HG03280 (cell line): ENCODE measurements at regions not wholly inside any gene's neighbourhood (a gene's known extent, or its start where the extent isn't known, plus 50 kb on each side); places are given as distances from the start of the nearest gene placed in this dataset.
"Not testable (repeated sequence)": the region's sequence is repeated elsewhere in the genome, so short reads cannot be mapped to it uniquely, and the experiment has no call there.

Experiments
- ATAC-seq: cut with Tn5 transposase; IDR thresholded peaks from one replicate; pipeline ENCODE4 v1.9.1; 2021; ENCODE audit warnings: mild to moderate bottlenecking, moderate library complexity; ENCODE audit not compliant: unreplicated experiment

DNA sequence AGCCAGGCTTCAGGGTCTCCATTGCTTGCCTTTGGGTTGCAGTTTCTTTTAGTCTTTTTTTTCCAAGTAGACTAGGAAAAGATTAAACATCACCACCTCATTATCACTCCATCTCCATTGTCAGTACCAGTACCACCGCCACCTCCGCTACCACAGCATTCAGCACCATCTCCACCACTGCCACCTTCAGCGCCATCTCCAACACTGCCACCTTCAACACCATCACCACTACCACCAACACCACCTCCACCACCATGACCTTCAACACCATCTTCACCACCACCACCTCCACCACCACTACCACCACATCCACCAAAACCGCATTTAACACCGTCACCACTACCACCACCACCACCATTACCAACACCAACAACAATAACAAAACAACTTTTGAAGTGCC, 141.5 kb upstream of the MPHOSPH6 start:
- ATAC-seq = no peak

DNA sequence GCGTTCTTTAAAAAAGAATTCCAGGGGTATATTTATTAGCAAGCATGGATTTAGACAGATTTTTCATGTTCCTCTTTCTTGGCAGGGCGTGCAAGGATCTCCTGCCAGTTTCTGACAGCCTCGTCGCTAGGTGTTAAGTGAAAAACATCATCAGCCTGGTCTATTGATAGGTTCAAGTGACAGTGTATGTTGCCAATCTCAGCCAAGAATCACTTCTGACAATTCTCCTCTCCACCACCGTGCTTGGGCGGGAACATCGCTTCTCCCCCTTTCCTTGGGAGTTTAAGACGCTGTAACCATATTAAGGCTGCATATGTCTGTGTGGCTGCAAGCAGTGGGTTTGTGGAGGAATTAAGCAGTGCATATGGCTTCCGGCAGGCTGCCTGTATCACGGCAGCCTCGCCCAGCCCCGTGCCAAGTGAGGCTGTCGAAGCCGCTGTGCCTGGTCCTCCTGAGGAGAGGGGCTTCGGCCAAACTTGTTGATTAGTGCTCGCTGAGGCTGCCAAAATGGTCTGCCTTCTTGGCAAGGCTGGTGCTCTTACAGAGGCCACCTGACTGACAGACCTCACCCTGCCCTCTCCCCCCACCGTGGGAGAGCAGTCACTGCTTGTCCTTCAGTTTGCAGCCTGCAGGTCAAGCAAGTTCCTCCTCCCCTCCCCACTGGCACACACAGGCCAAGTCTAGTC, 132.2 kb upstream of the MPHOSPH6 start:
- no peak for ATAC-seq

- no peak for ATAC-seq
These were observed 131.2 kb upstream of the MPHOSPH6 start for GRCh38 chr16:82301146-82301755.

- no peak for ATAC-seq
These were observed 130.4 kb upstream of the MPHOSPH6 start for GRCh38 chr16:82300374-82300951.

GRCh38 chr16:82298472-82298871, 128.4 kb upstream of the MPHOSPH6 start:
- no peak for ATAC-seq

DNA sequence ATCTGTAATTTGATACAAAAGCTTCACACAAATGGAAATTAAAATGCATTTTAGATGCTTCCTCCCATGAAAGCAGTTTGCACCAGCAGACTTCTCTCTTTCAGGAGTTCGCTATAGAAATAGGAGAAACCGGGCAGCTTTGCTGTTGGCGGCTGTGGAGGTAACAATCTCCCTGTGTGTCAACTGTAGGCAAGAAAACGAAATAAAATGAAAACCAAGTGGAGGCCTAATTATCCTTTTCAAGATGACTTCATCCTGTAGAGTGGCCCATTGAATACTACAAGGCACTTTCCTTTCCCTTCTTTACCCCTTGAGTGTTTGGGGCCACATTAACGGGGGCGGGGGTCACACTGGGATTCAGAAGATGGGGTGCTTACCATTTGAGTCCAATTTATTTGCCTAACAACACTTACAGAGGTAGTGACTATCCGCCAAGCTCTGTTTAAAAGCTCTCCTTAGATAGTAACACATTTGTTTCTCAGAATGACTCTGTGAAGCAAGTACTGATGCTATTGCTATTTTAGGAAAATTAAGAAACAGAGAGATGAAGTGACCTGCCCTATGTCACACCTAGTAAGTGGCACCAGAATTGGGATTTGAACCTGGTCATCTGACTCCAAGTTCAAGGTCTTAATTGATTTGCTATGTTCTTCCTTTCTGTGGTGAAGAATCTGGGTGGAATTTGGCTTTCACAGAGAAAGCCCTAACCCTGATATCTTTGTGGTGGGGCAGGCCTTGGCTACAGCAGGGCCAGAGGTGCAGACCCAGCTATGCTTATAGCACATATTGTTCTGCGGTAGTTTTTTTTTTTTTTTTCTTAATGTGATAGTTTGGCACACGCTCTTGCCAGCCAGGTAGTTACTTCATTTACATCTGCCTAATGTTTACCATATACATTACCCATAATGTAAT, 125.5 kb upstream of the MPHOSPH6 start:
- ATAC-seq = no peak

DNA sequence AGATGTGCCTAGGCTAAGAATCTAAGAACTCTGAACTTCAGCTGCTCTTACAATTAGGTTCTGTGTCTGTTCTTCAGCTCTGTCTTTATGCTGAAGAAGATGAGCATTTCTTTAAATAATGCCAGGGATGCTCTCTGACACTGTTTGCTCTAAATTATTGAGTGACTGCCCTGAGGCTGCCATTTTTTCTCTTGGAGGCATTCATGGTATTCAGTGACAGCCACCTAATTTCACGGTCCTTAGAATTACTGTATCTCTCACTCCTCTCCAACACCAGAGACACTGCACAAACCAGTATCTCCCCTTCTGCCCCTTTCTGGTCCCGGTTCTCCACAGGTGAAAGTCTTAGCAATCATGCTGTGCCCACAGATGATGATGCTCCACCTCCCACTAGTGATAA, 123.6 kb upstream of the MPHOSPH6 start:
- ATAC-seq = no peak

- no peak for ATAC-seq
These were observed 117.9 kb upstream of the MPHOSPH6 start for GRCh38 chr16:82287937-82288336.

GRCh38 chr16:82282662-82283061, 112.6 kb upstream of the MPHOSPH6 start:
- no peak for ATAC-seq

GRCh38 chr16:82281544-82281943, 111.5 kb upstream of the MPHOSPH6 start:
- no peak for ATAC-seq

DNA sequence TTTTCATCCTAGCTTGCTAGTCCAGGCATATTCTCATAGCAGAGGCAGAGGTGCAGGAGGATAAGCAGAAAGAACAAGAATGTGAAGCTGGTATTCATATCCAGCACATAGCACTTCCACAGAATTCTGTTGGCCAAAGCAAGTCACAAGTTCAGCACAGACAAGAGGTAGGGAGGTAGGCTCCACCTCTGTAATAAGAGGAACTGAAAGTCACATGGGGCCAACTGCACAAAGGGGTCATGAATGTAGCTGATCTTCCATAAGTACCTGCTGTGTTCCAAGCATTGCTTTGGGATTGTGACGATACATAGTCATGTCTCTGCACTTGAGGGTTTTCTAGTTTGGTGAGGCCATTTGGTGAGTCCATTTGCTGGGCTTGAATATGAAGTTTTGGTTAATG, 110.8 kb upstream of the MPHOSPH6 start:
- ATAC-seq = no peak

DNA sequence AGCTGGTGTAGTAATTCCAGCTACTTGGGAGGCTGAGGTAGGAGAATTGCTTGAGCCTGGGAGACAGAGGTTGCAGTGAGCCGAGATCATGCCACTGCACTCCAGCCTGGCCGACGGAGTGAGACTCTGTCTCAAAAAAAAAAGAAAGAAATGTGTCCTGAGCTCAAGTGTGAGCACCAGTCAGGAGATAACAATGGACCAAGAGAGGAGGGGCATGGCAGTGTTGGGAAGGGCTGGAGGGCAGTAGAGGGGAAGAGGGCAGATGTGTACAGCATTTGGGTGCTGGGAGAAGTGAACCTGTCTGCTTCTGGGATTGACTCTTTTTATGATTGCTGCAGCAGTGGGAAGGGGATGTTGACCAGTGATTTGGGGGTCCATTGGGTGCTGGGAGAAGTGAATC, 105.3 kb upstream of the MPHOSPH6 start:
- not testable (repeated sequence) for ATAC-seq

DNA sequence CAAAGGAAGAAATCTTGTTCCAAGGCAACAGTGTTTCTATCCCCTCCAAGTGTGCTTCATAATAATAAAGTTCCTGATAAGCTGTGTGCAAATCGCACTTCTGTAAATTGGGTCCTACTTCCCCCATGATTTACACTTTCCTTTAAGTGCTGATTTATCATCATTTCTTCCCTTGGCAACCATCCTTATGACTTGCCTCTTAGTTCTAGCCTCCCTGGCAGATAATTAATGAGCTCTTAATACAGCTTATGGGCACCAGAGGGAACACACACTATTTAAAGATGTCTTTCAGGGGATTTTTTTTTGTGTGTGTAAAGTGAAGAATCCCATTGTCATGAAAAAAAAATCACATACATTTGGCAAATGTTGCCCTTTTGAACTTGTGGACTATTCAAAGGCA, 101.6 kb upstream of the MPHOSPH6 start:
- no peak for ATAC-seq

DNA sequence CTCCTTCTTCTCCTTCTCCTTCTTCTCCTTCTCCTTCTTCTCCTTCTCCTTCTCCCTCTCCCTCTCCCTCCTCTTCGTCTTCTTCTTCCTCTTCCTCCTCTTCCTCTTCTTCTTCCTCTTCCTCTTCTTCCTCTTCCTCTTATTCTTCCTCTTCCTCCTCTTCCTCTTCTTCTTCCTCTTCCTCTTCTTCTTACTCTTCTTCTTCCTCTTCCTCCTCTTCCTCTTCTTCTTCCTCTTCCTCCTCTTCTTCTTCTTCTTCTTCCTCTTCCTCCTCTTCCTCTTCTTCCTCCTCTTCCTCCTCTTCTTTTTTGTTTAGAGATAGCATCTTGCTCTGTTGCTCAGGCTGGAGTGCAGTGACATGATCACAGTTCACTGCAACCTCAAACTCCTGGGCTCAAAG, 97.7 kb upstream of the MPHOSPH6 start:
- not testable (repeated sequence) for ATAC-seq

DNA sequence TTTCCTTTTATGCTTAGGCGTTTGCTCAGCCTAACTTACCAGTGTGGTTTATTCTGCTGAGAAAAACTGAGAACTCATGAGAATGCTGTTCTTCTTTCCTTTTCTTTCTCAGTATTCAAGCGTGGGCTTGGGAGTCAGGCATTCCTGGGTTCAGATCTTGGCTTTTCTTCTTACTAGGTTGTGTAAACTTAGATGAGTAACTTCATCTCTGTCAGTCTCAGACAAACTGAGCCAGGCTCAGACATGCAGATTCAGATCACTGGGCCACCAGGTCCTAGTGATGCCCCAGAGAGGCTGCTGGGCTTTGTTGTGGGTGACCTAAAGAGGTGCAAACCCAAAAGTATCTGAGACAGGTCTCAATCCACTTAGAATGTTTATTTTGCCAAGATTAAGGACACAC, 95.8 kb upstream of the MPHOSPH6 start:
- ATAC-seq = no peak

DNA sequence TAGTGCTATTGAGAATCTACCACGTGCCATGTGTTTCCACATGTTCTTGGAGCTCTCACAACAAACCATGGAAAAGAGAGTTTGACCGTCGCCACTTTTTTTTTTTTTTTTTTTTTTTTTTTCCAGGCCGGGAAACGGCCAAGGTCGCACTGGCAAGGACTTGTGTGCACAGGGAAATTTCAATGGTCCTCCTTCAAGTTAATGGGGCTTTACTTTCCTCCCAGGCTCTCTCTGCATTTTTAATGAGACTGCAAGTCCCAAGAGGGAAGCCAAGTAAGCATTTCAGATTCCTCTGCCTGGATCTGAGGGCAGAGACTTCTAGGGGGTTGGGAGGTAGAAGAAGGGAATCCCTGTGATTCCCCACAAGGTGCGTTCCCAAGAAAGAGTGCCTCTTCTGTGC, 94.7 kb upstream of the MPHOSPH6 start:
- no peak for ATAC-seq

GRCh38 chr16:82263521-82264143, 93.6 kb upstream of the MPHOSPH6 start:
- ATAC-seq = no peak

DNA sequence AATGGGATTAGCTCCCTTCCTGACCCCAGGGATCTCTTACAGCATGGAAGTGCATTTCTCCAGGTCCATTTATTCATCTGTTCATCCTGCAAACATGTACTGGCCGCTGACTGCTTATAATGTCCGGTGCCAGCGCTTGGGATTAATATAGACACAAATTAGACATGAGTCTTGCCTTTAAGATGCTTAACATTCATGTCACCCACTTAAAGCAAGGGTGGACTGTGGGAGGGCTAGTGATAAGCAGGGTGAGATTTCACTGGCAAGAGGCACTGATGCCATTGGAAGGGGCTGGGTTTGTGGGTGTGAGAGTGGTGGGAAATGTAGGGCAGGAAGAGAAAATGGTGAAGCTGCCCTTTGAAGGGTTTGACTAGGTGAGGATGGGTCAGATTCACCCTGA, 92.2 kb upstream of the MPHOSPH6 start:
- ATAC-seq = no peak

- ATAC-seq = no peak
These were observed 90.3 kb upstream of the MPHOSPH6 start for GRCh38 chr16:82260212-82260795.

DNA sequence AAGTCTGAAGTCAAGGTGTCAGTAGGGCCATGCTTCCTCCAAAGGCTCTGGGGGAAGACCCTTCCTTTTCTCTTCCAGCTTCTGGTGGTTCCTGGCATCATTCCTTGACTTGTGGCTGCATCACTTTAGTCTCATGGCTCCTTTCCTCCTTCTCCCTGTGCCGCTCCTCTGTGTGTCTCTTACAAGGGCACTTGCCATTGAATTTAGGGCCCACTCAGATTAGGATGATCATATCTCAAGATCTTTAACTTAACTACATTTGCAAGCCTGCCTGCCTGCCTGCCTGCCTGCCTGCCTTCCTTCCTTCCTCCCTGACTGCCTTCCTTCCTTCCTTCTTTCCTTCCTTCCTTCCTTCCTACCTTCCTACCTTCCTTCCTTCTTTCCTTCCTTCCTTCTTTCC, 89.7 kb upstream of the MPHOSPH6 start:
- no peak for ATAC-seq

DNA sequence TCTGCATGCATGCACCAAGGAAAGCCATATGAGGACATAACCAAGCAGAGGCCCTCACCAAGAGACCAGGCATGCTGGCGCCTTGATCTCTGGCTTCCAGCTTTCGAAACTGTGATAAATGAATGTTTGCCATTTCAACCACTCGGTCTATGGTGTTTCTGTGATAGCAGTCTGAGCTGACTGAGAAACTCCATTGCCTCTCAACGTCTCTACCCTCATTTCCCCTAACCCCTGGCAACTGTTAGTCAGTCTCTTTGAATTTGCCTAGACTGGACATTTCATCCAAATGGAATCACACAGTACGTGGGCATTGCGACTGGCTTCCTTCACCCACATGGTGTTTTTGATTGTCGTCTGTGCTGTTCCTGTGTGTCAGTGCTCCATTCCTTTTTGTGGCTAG, 88.0 kb upstream of the MPHOSPH6 start:
- ATAC-seq = no peak
